Hepatocyte (in vitro differentiated cells): ENCODE measurements at regions not wholly inside any gene's neighbourhood (a gene's known extent, or its start where the extent isn't known, plus 50 kb on each side); places are given as distances from the start of the nearest gene placed in this dataset.

Source experiments
- CTCF ChIP-seq: fragments of 200-600 bp; sonication (generic); IDR thresholded peaks from 2 replicates; pipeline ENCODE4 v1.5.1; 2016; ENCODE audit warnings: antibody characterized with exemption, mild to moderate bottlenecking; ENCODE audit not compliant: poor library complexity
- EZH2 ChIP-seq: fragments of 200-600 bp; sonication (generic); IDR thresholded peaks from 2 replicates; pipeline ENCODE4 v1.6.1; 2016; ENCODE audit warnings: antibody characterized with exemption, mild to moderate bottlenecking, borderline replicate concordance
- EZH2phosphoT487 ChIP-seq: fragments of 200-600 bp; sonication (generic); IDR thresholded peaks from one replicate; pipeline ENCODE4 v1.6.1; 2018; ENCODE audit warnings: antibody characterized with exemption, mild to moderate bottlenecking, low read depth, moderate library complexity; ENCODE audit not compliant: unreplicated experiment, severe bottlenecking

- TF ChIP-seq EZH2 (no peak), CTCF (no peak), EZH2phosphoT487 (no peak)
These were observed 240.6 kb upstream of the SEMA3C start for GRCh38 chr7:81159402-81159801.
